ENCODE measurements at regions not wholly inside any gene's neighbourhood (a gene's known extent, or its start where the extent isn't known, plus 50 kb on each side); places are given as distances from the start of the nearest gene placed in this dataset.

GRCh38 chr2:12515871-12516270, 200.9 kb upstream of the TRIB2 start:
- no peak overlapping the region for H3K4me3 ChIP-seq
- no peak for TF ChIP-seq CTCF (IDR thresholded peaks at IDR 0.05)
- DNase-seq (ENCODE audit: low spot score), result no peak
- H3K27ac ChIP-seq, result no peak overlapping the region

GRCh38 chr2:12533337-12534005, 183.3 kb upstream of the TRIB2 start:
- TF ChIP-seq CTCF (IDR thresholded peaks at IDR 0.05), result no peak
- no peak overlapping the region for H3K27ac ChIP-seq
- no peak overlapping the region for H3K4me3 ChIP-seq
- no peak for DNase-seq (ENCODE audit: low spot score)

DNA sequence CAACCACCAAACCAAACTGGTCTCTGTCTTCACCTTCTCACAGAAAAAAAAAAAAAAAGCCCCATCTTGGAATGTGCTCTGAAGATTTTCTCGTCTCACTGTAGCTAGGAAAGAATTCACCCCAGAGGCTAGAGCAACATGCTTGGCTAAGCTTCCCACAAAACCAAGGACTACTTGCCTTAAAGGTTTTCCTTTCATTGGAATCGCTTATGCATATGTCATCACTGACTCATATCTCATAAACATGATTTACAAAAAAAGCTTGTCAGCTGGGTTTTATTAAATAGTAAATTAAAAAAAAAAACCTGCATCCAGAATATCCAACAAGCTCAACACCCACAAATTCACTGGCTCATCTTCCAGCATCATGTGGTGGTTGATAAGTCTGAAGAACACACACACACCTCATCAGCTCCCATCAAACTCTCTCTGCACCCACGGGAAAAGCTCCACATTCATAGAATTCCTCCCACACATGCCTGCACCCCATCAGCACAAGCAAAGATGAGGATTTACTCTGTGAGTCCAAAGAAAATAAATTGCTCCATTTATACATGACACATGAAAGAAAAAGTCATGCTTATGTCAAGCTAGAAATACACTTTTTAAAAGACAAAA, 182.0 kb upstream of the TRIB2 start:
- H3K4me3 ChIP-seq, result no peak overlapping the region
- no peak for TF ChIP-seq CTCF (IDR thresholded peaks at IDR 0.05)
- no peak for DNase-seq (ENCODE audit: low spot score)
- H3K27ac ChIP-seq, result peak overlapping the region; percentile 5 to 66

- Histone ChIP-seq H3K27ac (peak overlapping the region; percentile 59 to 66), H3K4me3 (no peak overlapping the region)
- DNase-seq (ENCODE audit: low spot score), result no peak
- TF ChIP-seq CTCF (IDR thresholded peaks at IDR 0.05), result no peak
These were observed 179.8 kb upstream of the TRIB2 start for GRCh38 chr2:12536976-12537375.

- no peak for DNase-seq (ENCODE audit: low spot score)
- Histone ChIP-seq H3K27ac (peak overlapping the region in 1 of 2 donors; percentile 33), H3K4me3 (no peak overlapping the region)
- no peak for TF ChIP-seq CTCF (IDR thresholded peaks at IDR 0.05)
These were observed 178.5 kb upstream of the TRIB2 start for GRCh38 chr2:12538138-12538694.

- no peak for TF ChIP-seq CTCF (IDR thresholded peaks at IDR 0.05)
- DNase-seq (ENCODE audit: low spot score), result no peak
- Histone ChIP-seq H3K27ac (no peak overlapping the region), H3K4me3 (no peak overlapping the region)
These were observed 177.4 kb upstream of the TRIB2 start for GRCh38 chr2:12539336-12539735.

Measured in coronary artery (tissue), 2 donors.